GM18867 (cell line): ENCODE measurements at regions not wholly inside any gene's neighbourhood (a gene's known extent, or its start where the extent isn't known, plus 50 kb on each side); places are given as distances from the start of the nearest gene placed in this dataset.

Source experiments
- ATAC-seq: cut with Tn5 transposase; IDR thresholded peaks from one replicate; pipeline ENCODE4 v1.9.1; 2021; ENCODE audit warnings: mild to moderate bottlenecking, moderate library complexity; ENCODE audit not compliant: unreplicated experiment

DNA sequence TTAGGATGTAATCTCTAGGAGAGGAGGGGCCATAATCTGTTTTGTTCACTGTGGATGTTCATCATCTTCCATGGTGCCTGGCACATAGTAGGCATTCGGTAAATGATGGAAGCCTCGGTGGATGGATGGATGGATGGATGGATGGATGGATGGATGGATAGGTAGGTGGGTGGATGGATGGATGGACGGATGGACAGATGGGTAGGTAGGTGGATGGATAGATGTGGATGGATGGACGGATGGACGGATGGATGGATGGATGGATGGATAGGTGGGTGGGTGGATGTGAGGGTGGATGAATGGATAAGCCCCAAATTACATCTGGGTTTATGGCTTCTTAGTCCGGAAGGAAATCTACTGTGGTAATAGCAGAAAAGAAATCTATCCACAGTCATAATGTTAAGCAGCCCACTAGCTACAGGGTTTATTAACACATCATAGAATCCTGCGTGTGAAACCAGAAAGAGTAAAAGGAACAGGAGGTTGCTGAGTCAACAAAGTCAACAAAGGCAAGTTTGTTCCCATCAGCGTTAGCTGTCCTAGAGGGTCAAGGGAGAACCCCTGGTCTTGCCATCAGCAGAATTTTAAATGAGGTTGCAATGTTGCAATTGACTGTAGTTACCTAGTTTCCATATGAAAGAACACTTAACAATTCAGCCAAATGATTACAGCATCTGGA lies 82.8 kb downstream of the C11orf91 start:
- ATAC-seq = no peak

DNA sequence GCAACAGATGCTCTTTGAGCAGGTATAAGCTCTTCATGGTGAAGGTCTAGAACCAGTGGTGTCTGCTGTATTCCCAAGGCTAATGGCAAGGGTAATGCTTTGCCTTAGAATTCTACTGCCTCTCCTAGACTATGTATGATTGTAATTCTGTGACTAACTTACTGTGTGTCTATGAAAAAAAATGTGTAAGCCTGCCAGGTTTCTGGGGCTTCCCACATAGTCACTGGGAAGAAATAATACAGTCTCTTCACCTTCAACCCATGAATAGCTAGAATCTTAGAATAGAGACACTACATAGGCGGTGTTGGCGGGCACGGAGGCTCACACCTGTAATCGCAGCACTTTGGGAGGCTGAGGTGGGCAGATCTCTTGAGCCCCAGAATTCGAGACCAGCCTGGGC lies 84.1 kb downstream of the C11orf91 start:
- ATAC-seq = no peak

DNA sequence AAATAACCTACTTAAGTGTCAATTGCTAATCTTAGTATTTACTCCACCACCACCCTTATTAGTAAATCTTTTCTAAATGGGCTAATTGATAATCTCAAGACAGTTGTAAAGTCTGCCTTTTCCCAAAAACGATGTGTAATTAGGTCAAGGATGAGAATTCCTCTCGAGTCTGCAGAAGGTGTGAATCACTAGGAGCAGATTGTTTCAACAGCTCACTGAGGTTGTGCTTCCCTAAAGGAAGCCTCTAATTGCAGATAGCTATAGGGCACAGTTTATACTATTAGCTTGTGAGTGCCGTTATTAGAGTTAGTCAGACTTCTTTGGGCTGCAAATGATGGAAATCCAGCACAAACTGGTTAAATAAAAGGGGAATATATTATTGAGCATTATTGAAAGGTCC lies 84.9 kb downstream of the C11orf91 start:
- ATAC-seq = no peak

DNA sequence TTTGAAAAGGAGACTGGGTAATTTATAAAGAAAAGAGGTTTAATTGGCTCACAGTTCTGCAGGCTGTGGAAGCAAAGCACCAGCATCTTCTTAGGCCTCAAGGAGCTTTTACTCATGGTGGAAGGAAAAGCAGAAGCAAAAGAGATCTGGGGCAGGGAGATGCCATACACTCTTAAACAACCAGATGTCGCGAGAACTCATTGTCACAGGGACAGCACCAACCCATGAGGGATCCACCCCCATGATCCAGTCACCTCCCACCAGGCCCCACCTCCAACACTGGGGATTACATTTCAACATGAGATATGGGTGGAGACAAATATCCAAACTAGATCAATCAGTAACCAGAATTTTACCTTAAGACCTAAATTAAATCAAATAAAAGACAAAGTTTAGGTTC lies 87.2 kb downstream of the C11orf91 start:
- ATAC-seq = no peak

DNA sequence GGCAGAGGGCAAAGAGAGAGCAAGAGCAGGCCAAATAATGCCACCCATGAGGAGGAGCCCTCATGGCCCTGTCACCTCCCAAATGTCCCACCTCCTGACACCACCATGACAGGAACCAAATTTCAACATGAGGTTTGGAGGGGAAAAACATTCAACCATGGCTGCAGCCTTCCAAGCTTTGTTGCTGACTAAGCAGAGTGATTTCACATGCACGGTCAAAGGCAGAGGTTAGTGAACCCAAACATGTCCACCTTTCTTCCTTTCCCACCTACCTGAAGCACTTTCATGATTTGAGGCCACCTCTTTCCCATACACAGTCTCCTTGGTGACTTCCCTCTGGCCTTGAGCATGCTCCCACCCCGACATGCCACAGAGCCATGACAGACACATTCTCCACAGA lies 89.7 kb downstream of the C11orf91 start:
- no peak for ATAC-seq

DNA sequence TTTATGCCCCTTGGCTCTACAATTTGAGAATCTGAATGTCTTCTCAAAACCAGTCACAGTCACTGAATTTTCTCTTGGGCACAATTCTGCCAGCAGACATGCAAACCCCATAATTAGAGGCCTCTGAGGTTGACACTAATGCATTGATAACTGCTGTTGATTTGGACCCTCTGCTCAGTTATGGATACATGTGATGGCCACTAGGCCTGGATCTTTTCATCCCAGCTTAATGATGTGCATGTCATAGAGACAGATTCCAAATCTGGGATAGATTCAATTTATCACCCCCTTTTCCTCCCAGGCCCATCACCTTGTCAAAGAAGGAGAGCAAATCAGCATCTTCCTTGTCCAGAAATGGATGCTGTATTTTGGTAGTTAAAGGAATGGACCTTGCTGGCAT lies 92.2 kb downstream of the C11orf91 start:
- no peak for ATAC-seq

DNA sequence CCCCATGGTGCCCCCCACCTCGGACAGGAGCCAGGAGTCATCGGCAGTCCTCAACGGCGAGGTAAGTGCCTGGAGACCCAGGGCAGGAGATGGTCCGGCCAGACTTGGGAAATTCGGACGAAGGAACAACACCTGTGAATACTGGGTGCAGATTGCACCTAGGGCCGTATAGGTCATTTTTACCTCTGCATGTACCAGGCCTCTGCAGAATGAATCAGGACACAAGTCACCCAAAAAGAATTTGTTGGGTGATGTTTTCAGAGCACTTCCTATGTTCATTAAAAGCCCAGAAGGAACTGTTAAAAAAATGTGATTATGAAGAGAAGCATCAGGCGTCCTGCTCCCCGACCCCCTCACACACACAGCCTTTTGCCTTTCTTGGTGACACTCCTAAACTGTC lies 93.9 kb downstream of the C11orf91 start:
- ATAC-seq = no peak

DNA sequence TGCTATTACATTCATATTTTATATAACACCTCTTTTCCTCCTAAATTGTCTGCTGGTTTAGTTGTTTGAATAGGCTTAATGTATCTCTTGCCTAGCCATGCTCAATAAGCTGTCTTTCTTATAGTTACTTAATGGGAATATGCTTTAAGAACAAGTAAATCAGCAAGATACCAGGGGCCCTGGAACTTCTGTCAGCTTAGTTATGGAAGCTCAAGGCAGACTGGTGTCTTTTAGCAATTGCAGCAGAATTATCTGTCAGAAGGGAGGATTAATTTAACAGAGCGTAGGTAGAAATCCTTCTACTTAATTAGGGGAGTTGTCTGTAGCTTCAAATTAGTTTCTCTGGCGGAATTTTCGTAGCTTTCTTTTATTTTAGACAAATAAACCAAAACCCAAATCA lies 94.9 kb downstream of the C11orf91 start:
- no peak for ATAC-seq

DNA sequence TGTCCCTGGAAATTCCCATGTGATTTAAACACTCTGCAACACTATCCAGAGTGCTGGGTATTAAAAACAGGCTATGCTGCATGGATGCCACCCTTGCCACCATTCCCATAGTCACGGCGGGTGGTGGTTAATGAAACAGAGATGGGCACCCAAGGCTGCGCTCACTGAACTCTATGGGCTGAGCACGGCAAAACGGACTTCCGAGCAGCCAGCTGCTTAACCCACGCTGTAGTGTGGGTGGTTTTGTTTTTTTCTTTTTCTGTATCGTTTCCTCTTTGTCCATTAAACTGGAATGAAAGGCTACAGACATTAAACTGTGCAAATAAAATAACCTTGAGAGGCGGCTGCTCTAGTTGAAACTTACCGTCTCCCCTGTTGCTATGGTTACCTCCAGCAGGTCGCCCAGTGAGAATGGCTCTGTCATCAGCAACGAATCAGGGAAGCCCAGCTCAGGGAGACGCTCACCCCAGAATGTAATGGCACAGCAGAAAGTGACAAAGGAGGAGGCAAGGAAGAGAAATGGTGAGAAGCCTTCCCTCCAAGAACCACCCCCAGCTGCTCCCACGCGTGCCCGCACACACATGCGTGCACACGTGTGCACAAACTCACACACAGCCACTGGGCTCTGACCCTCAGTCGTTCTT lies 102.1 kb downstream of the C11orf91 start:
- ATAC-seq = peak; percentile 58

DNA sequence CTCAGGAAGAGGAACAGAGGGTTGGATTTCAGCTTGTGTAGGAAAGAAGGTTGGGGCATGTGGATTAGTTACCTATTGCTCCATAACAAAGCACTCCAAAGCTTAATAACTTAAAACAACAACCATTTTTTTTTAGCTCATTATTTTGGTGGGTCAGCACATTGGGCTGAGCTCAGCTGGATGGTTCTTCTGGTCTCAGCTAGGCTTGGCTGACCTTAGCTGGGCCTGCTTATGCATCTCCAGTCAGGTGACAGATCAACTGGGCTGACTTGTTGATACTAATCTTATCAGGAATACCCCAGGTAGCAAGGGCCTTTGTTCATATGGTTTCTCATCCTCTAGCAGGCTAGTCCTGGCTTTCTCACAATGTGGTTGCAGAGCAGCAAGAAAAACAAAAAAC lies 106.4 kb downstream of the C11orf91 start:
- no peak for ATAC-seq

DNA sequence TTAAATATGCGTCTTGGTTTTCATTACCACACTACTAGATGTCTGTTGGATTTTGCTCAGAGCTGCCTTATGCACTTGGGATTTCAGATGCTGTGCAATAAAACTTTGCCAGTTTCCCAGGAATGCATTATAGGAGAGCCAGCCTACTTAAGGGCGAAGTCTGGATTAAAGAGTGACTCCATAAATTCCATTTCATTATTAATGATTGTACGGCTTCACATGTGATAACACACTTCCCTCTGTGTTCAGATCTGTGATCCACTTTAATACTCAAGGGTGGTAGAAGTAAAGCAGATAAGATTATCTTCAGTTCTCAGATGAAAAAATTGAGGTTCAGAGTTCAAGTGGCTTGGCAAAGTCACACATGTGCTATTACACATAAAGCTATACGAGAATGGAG lies 110.2 kb downstream of the C11orf91 start:
- ATAC-seq = no peak

DNA sequence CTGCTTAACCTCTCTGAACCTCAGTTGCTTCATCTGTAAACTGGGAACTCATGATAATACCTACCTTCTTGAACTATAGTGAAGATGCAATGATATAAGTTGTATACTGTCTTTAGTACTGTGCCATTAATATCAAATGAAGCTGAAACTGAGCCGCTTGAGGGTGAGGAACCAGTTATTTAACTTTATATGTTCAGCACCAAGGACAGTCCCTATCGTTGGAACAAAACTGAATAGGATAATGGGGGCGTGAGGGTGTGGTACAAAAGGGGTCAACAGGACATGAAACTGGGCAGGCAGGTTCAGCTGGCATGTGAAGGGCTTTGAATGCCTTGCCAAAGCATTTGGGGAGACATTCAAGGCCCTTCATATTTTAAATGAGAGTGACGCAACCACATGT lies 112.6 kb downstream of the C11orf91 start:
- ATAC-seq = no peak

DNA sequence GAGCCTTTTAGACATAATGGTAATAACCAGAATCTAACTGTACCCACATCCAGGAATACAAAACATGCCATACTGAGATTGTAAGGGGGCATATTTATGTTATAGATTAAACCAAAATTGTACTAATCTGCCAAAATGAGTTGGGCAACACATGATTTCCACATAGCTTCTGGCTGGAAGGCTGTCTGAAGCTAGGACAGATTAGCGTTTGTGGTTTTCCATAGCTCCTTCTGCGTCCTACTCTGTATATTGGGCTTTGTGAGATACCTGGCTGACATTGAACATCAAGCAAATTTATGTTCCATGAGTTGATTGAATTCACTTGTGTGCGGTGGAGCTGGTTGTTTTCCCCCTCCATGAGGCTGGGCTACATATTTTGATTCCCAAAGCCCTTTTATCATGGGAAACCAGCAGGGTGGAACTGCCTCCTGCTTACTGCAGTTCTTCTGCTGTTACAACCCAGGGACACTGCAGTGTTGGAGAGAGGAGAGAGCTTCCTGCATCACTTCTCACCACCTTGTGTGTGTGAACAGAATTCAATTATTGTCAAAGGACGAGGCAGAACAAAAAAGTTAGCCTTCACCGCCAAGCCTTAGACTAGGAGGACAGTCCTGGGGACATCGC lies 114.9 kb downstream of the C11orf91 start:
- no peak for ATAC-seq

DNA sequence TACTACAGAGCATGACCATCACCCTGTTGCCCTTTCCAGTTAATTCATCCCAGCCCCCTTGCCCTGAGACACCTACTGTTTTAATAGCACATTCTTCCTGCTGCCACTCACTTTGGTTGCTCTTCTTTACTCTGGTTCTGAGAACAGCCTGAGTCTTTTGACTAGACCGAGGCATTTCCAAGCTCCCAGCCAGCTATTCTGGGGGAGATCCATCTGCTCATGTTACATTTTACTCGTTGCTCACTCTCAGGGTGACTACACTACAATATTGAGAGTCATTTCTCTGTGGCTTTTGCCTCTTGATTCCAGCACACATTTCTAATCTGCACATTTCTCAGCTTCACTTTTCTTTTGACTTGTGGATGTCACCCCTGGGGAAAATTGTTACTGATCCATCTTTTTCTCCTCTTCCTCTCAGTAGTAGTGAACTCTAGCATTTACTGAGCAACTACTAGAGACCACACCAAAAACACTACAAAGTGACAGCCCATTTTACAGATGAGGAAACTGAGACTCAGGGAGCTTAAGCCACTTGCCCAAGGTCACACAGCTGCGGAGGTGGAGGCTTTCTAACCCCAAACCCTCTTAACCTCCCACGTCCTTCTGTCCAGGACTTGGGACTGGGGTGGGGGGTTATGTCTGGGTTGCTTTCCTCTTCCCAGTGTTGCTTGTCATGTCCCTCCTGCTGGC lies 117.8 kb downstream of the C11orf91 start:
- ATAC-seq = no peak

DNA sequence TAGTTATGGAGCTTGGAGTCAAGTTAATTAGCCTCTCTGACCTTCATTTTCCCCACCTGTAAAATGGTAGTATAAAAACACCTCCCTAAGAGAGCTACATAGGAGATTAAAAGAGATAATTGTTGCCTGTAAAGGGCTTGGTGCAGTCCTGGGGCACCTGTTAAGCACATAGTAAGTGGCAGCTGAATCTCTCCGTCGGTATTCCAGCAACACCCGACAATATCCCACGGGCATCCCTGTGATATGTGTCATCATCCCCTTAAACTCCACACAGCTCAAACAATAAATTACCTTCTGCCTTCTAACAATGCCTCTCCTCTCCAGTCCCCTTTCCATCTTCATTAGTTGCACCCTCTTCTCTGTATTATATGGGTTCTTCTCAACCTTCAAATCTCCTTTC lies 121.5 kb downstream of the C11orf91 start:
- no peak for ATAC-seq

DNA sequence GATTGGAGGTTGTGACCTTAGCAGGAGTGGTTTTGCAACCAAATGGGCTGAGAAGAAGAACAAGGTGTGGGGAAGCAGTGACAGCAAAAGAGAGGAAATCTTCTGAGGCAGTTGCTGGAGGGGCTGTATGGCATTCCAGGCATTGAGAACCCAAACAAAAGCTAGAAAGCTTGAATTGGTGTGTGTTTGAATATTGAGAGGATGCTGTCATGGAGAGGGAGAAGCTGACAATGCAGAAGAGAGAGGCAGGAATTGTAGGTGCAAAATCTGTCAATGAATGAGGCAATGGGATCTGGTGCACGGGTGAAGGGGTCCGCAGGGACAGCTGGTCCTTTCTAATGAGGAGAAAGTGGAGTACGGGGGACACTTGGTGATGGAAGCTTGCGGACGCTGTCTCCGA lies 123.4 kb downstream of the C11orf91 start:
- ATAC-seq = no peak

DNA sequence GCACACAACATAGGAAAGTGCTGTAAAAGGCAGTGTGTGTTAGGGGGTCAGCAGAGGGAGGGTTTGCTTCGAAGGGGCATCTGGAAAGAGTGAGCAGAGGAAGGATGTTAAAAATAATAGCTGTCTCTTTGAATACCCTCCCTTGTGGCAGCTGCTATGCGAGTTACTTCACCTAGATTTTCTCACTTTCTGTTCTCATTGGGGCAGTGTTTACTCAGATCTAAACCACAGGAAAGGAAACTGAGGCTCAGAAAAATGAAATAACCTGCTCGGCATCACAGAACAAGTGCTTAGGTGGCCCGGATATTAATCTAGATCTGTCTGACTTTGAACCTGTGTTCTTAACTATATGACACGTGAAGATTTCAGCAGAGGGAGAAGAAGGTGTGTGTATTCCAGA lies 125.3 kb downstream of the C11orf91 start:
- ATAC-seq = peak; percentile 70

DNA sequence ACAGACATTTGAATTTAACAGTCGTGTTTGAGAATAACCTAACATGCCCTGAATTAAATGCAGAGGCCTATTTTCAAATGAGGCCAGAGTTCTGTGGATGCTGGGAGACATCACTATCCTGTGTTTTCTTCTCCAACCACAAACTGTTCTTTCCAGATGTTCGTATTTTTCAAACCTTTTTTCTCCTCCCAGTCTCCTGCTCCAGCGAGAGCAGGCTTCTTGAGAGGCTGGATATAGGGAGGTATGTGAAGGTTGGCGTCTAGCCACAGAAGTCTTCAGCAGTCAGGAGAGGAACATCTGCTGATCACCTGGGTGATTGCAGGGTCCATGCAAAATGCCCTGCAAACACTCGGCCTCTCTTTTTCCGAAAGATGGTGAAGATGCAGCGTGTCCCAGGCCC lies 126.3 kb downstream of the C11orf91 start:
- ATAC-seq = no peak

DNA sequence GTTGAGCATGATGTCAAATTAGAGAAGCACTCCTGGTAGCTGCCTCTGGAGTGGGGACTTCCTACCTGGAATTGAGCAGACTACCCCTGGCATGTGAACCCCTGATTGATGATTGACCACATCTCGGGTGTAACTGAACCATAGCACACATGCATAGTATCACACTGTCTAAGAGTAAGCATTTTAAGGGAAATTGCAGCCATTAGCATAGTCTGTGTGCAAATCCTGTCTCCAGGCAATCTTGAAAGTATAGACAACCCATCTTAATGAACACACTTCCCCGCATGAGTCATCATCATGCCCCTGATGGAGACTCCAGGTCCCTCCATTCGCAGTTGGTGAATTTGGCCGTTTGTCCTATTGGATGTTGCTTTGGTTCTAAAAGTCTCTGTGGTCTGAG lies 131.3 kb downstream of the C11orf91 start:
- ATAC-seq = no peak

DNA sequence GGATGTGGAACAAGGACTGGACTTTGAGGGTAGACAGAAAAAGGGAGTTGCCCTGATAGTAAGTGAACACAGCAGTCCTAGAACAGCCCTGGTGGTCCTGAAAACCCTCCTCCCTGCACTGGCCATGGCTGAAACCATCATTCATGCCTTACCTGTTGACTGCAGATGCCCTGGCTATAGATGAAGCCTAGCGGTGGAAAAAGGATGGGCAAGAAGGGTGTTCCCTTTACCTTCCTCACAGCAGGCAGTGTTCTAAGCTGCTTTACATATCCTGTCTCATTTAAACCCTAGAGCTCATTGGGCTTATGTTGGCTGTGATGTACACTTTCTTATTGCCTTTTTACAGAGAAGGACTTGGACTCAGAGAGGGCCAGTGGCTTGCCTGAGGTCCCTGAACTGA lies 133.6 kb downstream of the C11orf91 start:
- ATAC-seq = no peak

DNA sequence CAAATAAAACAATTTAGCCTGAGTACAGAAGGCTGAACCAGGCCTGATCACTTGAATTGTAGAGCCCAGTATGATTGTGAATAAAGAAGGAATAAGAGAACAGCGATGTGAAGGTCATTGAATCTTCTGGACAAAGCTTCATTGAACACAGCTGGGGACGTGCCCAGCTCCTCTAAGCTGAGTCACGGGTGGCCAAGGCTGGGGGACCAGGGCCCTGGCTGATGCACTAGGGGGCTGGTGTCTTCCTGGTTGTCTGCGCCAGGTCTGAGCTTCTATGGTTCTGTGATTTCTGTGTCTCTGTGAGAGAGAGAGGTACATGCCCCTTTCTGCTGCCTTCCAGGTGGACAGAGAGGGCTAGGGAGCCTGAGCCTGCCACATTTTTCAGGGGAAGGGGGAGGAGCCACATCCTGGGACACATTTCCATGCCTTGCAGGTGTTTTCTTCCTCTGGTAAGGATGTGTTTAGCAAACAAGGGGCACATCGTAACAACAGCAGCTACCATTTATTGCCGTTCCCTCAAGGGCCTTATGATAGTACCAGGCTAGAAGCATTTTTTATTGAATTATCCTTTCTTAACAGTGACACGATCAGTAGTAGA lies 135.7 kb downstream of the C11orf91 start:
- no peak for ATAC-seq

DNA sequence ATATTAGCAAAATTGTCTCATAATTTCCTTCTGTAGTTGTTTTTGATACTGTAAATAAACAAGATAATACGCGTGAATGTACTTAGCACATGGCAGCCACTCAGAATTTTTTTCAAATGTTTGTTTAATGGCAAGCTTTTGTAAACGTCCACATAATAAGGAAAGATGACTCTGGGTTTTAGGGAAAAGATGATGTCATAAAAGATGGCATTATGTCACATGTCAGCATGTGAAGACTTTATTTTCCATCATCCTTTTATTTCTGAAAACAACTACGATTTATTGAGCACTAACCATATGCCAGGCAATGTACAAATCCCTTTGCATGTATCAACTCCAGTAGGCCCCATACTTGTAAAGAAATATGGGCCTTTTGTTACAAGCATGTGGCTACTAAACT lies 139.9 kb downstream of the C11orf91 start:
- no peak for ATAC-seq
